CD4-positive, alpha-beta memory T cell (primary cell): ENCODE measurements at regions not wholly inside any gene's neighbourhood (a gene's known extent, or its start where the extent isn't known, plus 50 kb on each side); places are given as distances from the start of the nearest gene placed in this dataset.
A peak's percentile ranks its signal among the peaks of the same experiment; 100 is the strongest.

Source experiments
- CTCF ChIA-PET: fragments of 350-600 bp; sonication (Branson Sonifier 250); formaldehyde crosslinking; loops from one replicate; lab custom pipeline; 2021; ENCODE audit warnings: inconsistent platforms; ENCODE audit not compliant: partially characterized antibody; lab: Charles Lee
- POLR2A ChIA-PET: fragments of 350-600 bp; sonication (Branson Sonifier 250); formaldehyde crosslinking; loops from one replicate; lab custom pipeline; 2021; ENCODE audit not compliant: partially characterized antibody; lab: Charles Lee
- DNase-seq, 5 donors: peaks; one replicate each; pipeline versions ENCODE4 v3.0.0 to v3.0.0-alpha.2; 2020 to 2022; ENCODE audit warnings: mixed read lengths in 1 of 5
- H3K27ac ChIP-seq: one replicate; pipeline ENCODE4 v1.7.0; 2013; ENCODE audit warnings: low read depth, low read length
- H3K27me3 ChIP-seq: 2 replicates; pipeline ENCODE4 v1.7.0; 2013; ENCODE audit warnings: mild to moderate bottlenecking, low read length, moderate library complexity; ENCODE audit not compliant: insufficient read depth
- H3K36me3 ChIP-seq: 2 replicates; pipeline ENCODE4 v1.7.0; 2013; ENCODE audit warnings: mild to moderate bottlenecking, low read length, moderate library complexity; ENCODE audit not compliant: insufficient read depth
- H3K4me1 ChIP-seq: 2 replicates; pipeline ENCODE4 v1.7.0; 2013; ENCODE audit warnings: mild to moderate bottlenecking, low read length, moderate library complexity; ENCODE audit not compliant: insufficient read depth
- H3K4me3 ChIP-seq, 2 donors: one replicate each; pipeline ENCODE4 v1.7.0; 2013; ENCODE audit warnings: low read length in 2 of 2, mild to moderate bottlenecking in 1 of 2
- H3K9me3 ChIP-seq, 2 donors: one replicate each; pipeline ENCODE4 v1.7.0; 2013; ENCODE audit warnings: low read length in 2 of 2, control low read depth in 1 of 2; ENCODE audit not compliant: control insufficient read depth in 1 of 2
- H3K27ac Mint-ChIP-seq, 7 donors: one replicate each; pipeline ENCODE4 v1.8.0; 2020 to 2021; ENCODE audit warnings: mixed read lengths in 7 of 7, mild to moderate bottlenecking in 6 of 7, inconsistent platforms in 3 of 7, moderate library complexity in 3 of 7
- H3K27me3 Mint-ChIP-seq, 2 donors: one replicate each; pipeline ENCODE4 v1.8.0; 2020 to 2021; ENCODE audit warnings: mixed read lengths in 2 of 2
- H3K36me3 Mint-ChIP-seq, 2 donors: one replicate each; pipeline ENCODE4 v1.8.0; 2020 to 2021; ENCODE audit warnings: mixed read lengths in 2 of 2, inconsistent platforms in 1 of 2, mild to moderate bottlenecking in 1 of 2
- H3K4me1 Mint-ChIP-seq, 4 donors: one replicate each; pipeline ENCODE4 v1.8.0; 2020 to 2021; ENCODE audit warnings: mixed read lengths in 4 of 4, mild to moderate bottlenecking in 1 of 4
- H3K4me3 Mint-ChIP-seq, 8 donors: one replicate each; pipeline ENCODE4 v1.8.0; 2020 to 2021; ENCODE audit warnings: mixed read lengths in 8 of 8, mild to moderate bottlenecking in 7 of 8, moderate library complexity in 6 of 8, inconsistent platforms in 3 of 8
- H3K9me3 Mint-ChIP-seq, 8 donors: one replicate each; pipeline ENCODE4 v1.8.0; 2020 to 2021; ENCODE audit warnings: mixed read lengths in 8 of 8, mild to moderate bottlenecking in 5 of 8, inconsistent platforms in 3 of 8, moderate library complexity in 1 of 8
- intact Hi-C: fragments of 100-400 bp; cut with micrococcal nuclease; formaldehyde crosslinking; loops from one replicate; pipeline ENCODE4 v1.15.1; 2023

DNA sequence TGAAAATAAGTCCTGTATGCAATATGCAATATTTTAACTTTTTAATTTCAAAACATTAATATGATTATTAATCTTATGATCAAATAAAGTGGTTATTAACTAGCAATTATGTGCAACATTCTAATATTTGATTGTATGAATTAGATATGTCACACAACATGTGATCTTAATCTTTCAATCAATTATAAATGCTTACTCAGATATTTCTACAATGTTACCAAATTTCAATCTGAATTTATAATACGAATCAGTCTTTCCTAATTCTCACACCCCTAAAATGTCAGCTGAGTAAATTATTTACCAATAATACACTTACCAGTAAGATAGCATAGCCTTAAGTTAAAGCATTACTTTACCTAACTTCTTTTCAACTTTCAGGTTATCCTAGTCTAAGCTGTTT, 186.3 kb downstream of the CALCRL start:
- Mint-ChIP-seq H3K9me3 (peaks cover 0 to 7% (median 2%) of the 10 kb centered on the region in 8 donors), H3K4me1 (no peaks in the 10 kb centered on the region), H3K36me3 (no peaks in the 10 kb centered on the region), H3K27me3 (no peaks in the 10 kb centered on the region), H3K4me3 (no peak overlapping the region), H3K27ac (no peak overlapping the region)
- Histone ChIP-seq H3K36me3 (no peaks in the 10 kb centered on the region), H3K4me3 (no peak overlapping the region), H3K27ac (no peak overlapping the region), H3K4me1 (no peaks in the 10 kb centered on the region), H3K27me3 (no peaks in the 10 kb centered on the region), H3K9me3 (no peaks in the 10 kb centered on the region)
- CTCF ChIA-PET = no interaction called here
- no peak for DNase-seq
- intact Hi-C loops = no loop called here
- POLR2A ChIA-PET = no interaction called here

DNA sequence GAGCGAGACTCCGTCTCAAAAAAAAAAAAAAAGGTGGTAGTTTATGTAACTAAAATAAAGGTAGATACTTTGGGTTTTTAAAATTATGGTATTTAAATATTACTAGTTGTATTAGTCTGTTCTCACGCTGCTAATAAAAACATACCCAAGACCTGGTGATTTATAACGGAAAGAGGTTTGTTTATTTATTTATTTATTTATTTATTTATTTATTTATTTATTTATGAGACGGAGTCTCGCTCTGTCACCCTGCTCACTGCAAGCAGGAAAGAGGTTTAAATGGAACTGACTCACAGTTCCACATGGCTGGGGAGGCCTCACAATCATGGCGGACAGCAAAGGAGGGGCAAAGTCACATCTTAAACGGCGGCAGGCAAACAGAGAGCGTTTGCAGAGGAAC, 196.0 kb downstream of the CALCRL start:
- Mint-ChIP-seq H3K9me3 (peaks cover 0 to 3% (median 2%) of the 10 kb centered on the region in 8 donors), H3K27ac (no peak overlapping the region), H3K36me3 (no peaks in the 10 kb centered on the region), H3K27me3 (no peaks in the 10 kb centered on the region), H3K4me1 (no peaks in the 10 kb centered on the region), H3K4me3 (no peak overlapping the region)
- no peak for DNase-seq
- Histone ChIP-seq H3K4me1 (no peaks in the 10 kb centered on the region), H3K4me3 (no peak overlapping the region), H3K36me3 (no peaks in the 10 kb centered on the region), H3K27me3 (no peaks in the 10 kb centered on the region), H3K9me3 (no peaks in the 10 kb centered on the region), H3K27ac (no peak overlapping the region)
- POLR2A ChIA-PET = no interaction called here
- intact Hi-C loops = no loop called here
- CTCF ChIA-PET = no interaction called here

DNA sequence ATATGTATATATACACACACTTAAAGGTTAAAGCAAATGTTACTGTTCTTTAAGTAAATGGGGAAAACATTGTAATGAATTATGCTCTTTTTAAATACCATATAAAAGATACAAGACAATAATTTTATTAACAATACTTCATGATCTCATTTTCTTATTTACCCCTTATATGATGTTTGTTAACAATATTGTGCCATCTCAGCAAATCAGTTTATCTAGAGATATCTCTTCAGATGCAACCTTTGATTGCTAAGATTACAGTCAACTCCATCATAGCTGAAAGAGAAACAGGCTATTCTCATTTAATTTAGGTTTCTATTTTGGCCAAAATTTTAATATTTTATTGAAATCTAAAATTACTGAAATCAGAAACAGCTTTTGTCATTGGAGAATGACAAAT, 197.9 kb downstream of the CALCRL start:
- no peak overlapping the region for H3K27ac Mint-ChIP-seq
- H3K9me3 Mint-ChIP-seq = peaks cover 0 to 3% (median 0%) of the 10 kb centered on the region in 8 donors
- Histone ChIP-seq H3K4me3 (no peak overlapping the region), H3K9me3 (no peaks in the 10 kb centered on the region), H3K4me1 (no peaks in the 10 kb centered on the region), H3K27ac (no peak overlapping the region), H3K27me3 (no peaks in the 10 kb centered on the region), H3K36me3 (no peaks in the 10 kb centered on the region)
- no peak overlapping the region for H3K4me3 Mint-ChIP-seq
- intact Hi-C loops = no loop called here
- H3K36me3 Mint-ChIP-seq = no peaks in the 10 kb centered on the region
- POLR2A ChIA-PET = no interaction called here
- CTCF ChIA-PET = no interaction called here
- no peaks in the 10 kb centered on the region for H3K4me1 Mint-ChIP-seq
- DNase-seq = no peak
- no peaks in the 10 kb centered on the region for H3K27me3 Mint-ChIP-seq

DNA sequence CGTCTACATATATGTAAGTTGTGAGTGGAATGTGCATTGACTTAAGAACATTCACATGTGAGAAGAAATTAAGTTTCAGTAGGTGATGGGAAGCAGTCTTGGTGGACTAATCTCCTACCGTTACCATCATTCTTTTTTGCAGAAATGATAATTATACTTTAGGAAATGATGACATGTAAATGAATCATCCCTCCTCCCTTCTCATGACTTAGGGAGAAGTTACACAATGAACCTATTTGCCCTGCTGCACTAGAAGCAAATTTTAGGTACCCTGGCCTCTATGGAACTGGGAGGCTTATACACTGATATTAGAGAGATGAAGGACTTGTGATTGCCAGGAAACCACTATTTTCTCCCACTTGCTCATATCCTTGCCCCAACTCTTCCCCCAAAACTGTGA, 214.2 kb downstream of the CALCRL start:
- H3K4me3 Mint-ChIP-seq = no peak overlapping the region
- no peaks in the 10 kb centered on the region for H3K36me3 ChIP-seq
- no peak overlapping the region for H3K27ac Mint-ChIP-seq
- ChIA-PET CTCF (no interaction called here), POLR2A (no interaction called here)
- H3K9me3 ChIP-seq = no peaks in the 10 kb centered on the region
- H3K4me3 ChIP-seq = no peak overlapping the region
- DNase-seq = no peak
- no peaks in the 10 kb centered on the region for H3K36me3 Mint-ChIP-seq
- H3K4me1 ChIP-seq = no peaks in the 10 kb centered on the region
- no peaks in the 10 kb centered on the region for H3K27me3 ChIP-seq
- no peaks in the 10 kb centered on the region for H3K4me1 Mint-ChIP-seq
- intact Hi-C loops = no loop called here
- peaks cover 0 to 3% (median 0%) of the 10 kb centered on the region in 8 donors for H3K9me3 Mint-ChIP-seq
- H3K27ac ChIP-seq = no peak overlapping the region
- H3K27me3 Mint-ChIP-seq = no peaks in the 10 kb centered on the region

DNA sequence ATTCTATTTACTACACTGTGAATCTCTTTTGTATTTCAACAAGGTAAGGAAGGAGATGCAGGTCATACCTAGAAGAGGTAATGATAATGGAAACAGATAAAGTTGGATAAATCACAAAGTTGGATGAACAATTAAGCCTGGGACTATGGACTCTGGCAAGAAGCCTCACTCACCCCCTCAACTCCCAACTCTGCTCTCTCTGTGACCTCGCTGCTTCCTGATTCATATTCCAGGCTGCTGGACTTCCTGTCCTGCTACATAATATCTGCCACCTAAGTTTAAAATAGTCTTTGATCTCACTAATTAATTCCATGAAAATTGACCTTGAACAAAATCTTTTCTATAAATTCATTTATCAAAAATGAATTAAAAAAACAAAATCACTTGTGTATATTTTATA, 215.3 kb downstream of the CALCRL start:
- H3K27me3 ChIP-seq = no peaks in the 10 kb centered on the region
- Mint-ChIP-seq H3K36me3 (no peaks in the 10 kb centered on the region), H3K4me3 (no peak overlapping the region), H3K4me1 (no peaks in the 10 kb centered on the region), H3K9me3 (peaks cover 0 to 3% (median 0%) of the 10 kb centered on the region in 8 donors), H3K27me3 (no peaks in the 10 kb centered on the region), H3K27ac (no peak overlapping the region)
- H3K9me3 ChIP-seq = no peaks in the 10 kb centered on the region
- DNase-seq = no peak
- H3K36me3 ChIP-seq = no peaks in the 10 kb centered on the region
- H3K4me3 ChIP-seq = no peak overlapping the region
- no peak overlapping the region for H3K27ac ChIP-seq
- H3K4me1 ChIP-seq = no peaks in the 10 kb centered on the region
- intact Hi-C loops = no loop called here
- CTCF ChIA-PET = no interaction called here
- POLR2A ChIA-PET = no interaction called here

DNA sequence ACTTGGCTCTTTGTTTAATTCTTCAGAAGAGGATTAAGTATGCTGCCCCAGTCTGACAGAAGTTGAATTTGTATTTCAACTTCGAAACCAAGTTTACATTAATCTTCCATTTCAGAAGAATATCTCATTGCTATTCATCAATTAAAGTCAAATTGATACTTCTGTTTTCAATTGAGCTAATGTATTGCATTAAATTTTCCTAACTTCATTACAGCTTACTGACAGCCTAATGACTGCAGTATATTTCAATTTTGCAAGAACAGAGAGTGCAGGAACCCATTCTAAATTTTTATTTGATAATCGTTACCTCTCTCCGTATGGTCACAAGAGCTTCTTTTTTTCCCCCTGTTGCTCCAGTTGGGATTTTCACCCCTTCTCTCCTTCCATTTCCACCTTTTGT, 218.0 kb downstream of the CALCRL start:
- Histone ChIP-seq H3K9me3 (no peaks in the 10 kb centered on the region), H3K36me3 (no peaks in the 10 kb centered on the region), H3K4me3 (no peak overlapping the region), H3K27ac (no peak overlapping the region), H3K27me3 (no peaks in the 10 kb centered on the region), H3K4me1 (no peaks in the 10 kb centered on the region)
- DNase-seq = no peak
- Mint-ChIP-seq H3K9me3 (peaks cover 0 to 3% (median 0%) of the 10 kb centered on the region in 8 donors), H3K27me3 (no peaks in the 10 kb centered on the region), H3K36me3 (no peaks in the 10 kb centered on the region), H3K27ac (no peak overlapping the region), H3K4me1 (no peaks in the 10 kb centered on the region), H3K4me3 (no peak overlapping the region)
- ChIA-PET CTCF (no interaction called here), POLR2A (no interaction called here)
- intact Hi-C loops = no loop called here

DNA sequence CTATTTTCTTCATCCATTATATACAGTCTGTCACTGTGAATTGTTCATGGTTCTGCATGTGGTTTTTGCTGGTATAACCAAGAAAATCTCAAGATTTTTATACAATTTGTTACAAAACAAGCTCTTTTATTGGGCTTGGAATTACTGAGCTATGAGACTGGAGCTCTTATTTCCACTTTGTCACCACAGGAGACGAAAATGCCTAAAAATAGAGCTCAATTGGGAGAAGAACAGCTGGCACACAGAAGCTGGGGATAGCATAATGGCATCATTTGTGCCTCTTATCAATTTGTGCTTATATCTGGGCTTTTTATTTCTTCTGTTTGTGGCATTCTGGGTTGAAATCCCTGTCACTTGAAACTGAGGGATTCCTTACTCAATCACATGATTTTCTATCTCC, 219.1 kb downstream of the CALCRL start:
- ChIA-PET POLR2A (no interaction called here), CTCF (no interaction called here)
- Histone ChIP-seq H3K4me3 (no peak overlapping the region), H3K27me3 (no peaks in the 10 kb centered on the region), H3K27ac (no peak overlapping the region), H3K9me3 (no peaks in the 10 kb centered on the region), H3K36me3 (no peaks in the 10 kb centered on the region), H3K4me1 (no peaks in the 10 kb centered on the region)
- intact Hi-C loops = no loop called here
- Mint-ChIP-seq H3K36me3 (no peaks in the 10 kb centered on the region), H3K9me3 (peaks cover 0 to 3% (median 0%) of the 10 kb centered on the region in 8 donors), H3K4me1 (no peaks in the 10 kb centered on the region), H3K27me3 (no peaks in the 10 kb centered on the region), H3K4me3 (no peak overlapping the region), H3K27ac (peak overlapping the region in 1 of 7 donors; percentile 13)
- no peak for DNase-seq

DNA sequence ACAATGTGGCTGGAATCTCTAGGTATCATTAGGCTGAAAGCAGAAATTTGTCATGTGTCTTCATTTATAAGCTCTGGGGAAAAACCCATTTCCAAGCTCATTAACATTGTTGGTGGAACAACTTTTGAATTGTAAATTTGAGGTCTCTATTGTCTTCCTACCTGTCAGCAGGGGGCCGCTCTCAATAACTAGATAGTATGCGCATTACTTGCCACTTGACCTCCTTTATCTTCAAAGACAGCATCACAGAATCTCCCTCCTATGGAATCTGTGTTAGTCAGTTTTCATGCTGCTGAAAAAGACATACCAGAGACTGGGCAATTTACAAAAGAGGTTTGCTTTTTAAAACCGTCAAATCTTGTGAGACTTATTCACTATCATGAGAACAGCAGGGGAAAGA, 223.1 kb downstream of the CALCRL start:
- no peaks in the 10 kb centered on the region for H3K27me3 ChIP-seq
- intact Hi-C loops = no loop called here
- no peak overlapping the region for H3K27ac ChIP-seq
- H3K36me3 ChIP-seq = no peaks in the 10 kb centered on the region
- H3K4me3 ChIP-seq = no peak overlapping the region
- ChIA-PET POLR2A (no interaction called here), CTCF (no interaction called here)
- Mint-ChIP-seq H3K27ac (no peak overlapping the region), H3K4me1 (no peaks in the 10 kb centered on the region), H3K9me3 (peaks cover 0 to 4% (median 1%) of the 10 kb centered on the region in 8 donors), H3K27me3 (no peaks in the 10 kb centered on the region), H3K4me3 (no peak overlapping the region), H3K36me3 (no peaks in the 10 kb centered on the region)
- DNase-seq = no peak
- no peaks in the 10 kb centered on the region for H3K4me1 ChIP-seq
- H3K9me3 ChIP-seq = no peaks in the 10 kb centered on the region
